ENCODE measurements at regions not wholly inside any gene's neighbourhood (a gene's known extent, or its start where the extent isn't known, plus 50 kb on each side); places are given as distances from the start of the nearest gene placed in this dataset.
"Not testable (repeated sequence)": the region's sequence is repeated elsewhere in the genome, so short reads cannot be mapped to it uniquely, and the experiment has no call there.

DNA sequence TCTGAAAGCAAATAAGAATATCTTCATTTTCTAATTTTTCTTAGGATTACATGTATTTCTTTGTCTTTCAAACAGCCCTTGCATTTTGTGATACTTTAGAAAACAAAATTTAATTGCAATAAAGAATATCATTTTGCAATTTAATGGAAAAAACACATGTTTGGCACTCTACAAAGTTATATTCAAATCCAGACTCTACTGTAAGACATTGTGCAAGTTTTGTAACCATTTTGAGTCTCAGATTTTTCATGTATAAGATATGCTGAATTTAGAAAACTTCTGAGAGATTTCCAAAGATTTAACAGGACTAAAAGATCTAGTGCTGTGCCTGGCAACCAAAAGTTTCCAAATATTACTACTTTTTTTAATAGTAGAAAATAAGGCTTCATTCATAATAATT, 187.1 kb upstream of the AGTR1 start:
- Histone ChIP-seq H3K9me3 (no peaks in the 10 kb centered on the region), H3K36me3 (no peaks in the 10 kb centered on the region), H3K4me1 (no peaks in the 10 kb centered on the region), H3K27ac (no peak overlapping the region), H3K27me3 (no peaks in the 10 kb centered on the region), H3K4me3 (no peak overlapping the region)
- TF ChIP-seq POLR2A (IDR thresholded peaks at IDR 0.05): no peak
- DNase-seq (ENCODE audit: low spot score in 2 of 2): no peak

DNA sequence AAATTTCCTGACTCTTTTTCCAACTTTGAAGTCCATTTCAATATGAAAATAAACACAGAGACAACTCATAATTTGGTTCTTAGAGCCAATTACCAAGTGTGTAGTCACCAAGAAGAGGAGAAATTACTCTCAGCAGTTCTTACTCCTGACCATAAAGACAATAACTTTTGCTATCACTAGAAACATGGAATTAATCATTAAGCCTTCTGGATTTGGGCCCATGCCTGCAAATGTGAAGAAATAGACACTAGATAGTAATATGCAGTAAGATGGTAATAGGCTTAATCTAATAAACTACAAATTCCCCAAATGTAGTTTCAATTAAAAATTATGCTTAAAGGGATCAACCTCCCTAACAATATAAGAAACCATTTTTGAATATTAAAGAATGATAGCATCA, 185.1 kb upstream of the AGTR1 start:
- Histone ChIP-seq H3K9me3 (no peaks in the 10 kb centered on the region), H3K27ac (no peak overlapping the region), H3K36me3 (no peaks in the 10 kb centered on the region), H3K27me3 (no peaks in the 10 kb centered on the region), H3K4me3 (no peak overlapping the region), H3K4me1 (no peaks in the 10 kb centered on the region)
- TF ChIP-seq EP300 (IDR thresholded peaks at IDR 0.05) (no peak), POLR2A (IDR thresholded peaks at IDR 0.05) (no peak)
- TF ChIP-seq, protein P1, sequence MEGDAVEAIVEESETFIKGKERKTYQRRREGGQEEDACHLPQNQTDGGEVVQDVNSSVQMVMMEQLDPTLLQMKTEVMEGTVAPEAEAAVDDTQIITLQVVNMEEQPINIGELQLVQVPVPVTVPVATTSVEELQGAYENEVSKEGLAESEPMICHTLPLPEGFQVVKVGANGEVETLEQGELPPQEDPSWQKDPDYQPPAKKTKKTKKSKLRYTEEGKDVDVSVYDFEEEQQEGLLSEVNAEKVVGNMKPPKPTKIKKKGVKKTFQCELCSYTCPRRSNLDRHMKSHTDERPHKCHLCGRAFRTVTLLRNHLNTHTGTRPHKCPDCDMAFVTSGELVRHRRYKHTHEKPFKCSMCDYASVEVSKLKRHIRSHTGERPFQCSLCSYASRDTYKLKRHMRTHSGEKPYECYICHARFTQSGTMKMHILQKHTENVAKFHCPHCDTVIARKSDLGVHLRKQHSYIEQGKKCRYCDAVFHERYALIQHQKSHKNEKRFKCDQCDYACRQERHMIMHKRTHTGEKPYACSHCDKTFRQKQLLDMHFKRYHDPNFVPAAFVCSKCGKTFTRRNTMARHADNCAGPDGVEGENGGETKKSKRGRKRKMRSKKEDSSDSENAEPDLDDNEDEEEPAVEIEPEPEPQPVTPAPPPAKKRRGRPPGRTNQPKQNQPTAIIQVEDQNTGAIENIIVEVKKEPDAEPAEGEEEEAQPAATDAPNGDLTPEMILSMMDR (IDR thresholded peaks at IDR 0.05): no peak
- DNase-seq (ENCODE audit: low spot score in 2 of 2): no peak

DNA sequence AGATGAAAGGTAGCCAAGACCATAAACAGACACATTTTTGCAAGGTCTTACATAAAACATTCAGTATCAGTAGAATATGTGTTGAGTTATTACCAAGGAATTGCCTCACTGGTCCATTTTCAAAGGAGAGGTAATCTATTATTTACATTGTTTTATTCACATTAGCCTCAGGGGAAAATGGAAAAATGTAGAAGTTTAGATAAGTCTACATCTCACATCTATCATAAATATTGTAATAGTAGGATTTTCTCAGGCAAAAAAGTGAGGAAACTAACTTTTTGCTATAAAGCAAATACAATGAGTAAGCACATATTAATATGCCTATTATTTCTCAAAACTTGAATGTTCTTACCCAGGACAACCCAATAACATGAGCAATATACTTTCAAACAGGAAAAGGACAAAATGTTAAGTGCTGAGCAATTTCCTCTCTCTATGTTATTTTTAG, 184.6 kb upstream of the AGTR1 start:
- H3K36me3 ChIP-seq: no peaks in the 10 kb centered on the region
- no peaks in the 10 kb centered on the region for H3K4me1 ChIP-seq
- H3K27ac ChIP-seq: no peak overlapping the region
- H3K27me3 ChIP-seq: no peaks in the 10 kb centered on the region
- TF ChIP-seq, protein P1 (IDR thresholded peaks at IDR 0.05): no peak
- TF ChIP-seq POLR2A (IDR thresholded peaks at IDR 0.05): no peak
- TF ChIP-seq EP300 (IDR thresholded peaks at IDR 0.05): no peak
- no peak for DNase-seq (ENCODE audit: low spot score in 2 of 2)
- H3K9me3 ChIP-seq: no peaks in the 10 kb centered on the region
- H3K4me3 ChIP-seq: no peak overlapping the region

DNA sequence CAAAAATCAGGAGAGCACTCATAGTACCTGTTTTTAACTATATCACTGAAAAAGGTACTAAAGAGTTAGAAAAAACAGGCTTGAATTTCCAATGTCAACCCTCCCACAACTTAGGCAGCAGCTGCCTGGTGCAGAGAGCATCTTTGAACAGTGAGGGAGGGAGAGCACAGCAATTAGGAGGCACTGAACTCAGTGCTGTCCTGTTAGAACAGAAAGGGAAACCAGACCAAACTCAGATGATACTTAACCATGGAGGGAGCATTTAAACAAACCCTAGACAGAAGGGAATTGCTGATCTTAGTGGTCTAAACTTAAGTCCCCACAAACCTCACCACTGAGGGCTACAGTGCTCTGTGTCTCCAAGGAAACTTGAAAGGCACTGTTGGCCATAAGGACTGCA, 179.2 kb upstream of the AGTR1 start:
- Histone ChIP-seq H3K36me3 (no peaks in the 10 kb centered on the region), H3K27ac (no peak overlapping the region), H3K9me3 (no peaks in the 10 kb centered on the region), H3K4me3 (no peak overlapping the region), H3K27me3 (no peaks in the 10 kb centered on the region), H3K4me1 (no peaks in the 10 kb centered on the region)
- TF ChIP-seq, protein P1 (IDR thresholded peaks at IDR 0.05): no peak
- TF ChIP-seq POLR2A (IDR thresholded peaks at IDR 0.05) (no peak), EP300 (IDR thresholded peaks at IDR 0.05) (no peak)
- DNase-seq (ENCODE audit: low spot score in 2 of 2): no peak

DNA sequence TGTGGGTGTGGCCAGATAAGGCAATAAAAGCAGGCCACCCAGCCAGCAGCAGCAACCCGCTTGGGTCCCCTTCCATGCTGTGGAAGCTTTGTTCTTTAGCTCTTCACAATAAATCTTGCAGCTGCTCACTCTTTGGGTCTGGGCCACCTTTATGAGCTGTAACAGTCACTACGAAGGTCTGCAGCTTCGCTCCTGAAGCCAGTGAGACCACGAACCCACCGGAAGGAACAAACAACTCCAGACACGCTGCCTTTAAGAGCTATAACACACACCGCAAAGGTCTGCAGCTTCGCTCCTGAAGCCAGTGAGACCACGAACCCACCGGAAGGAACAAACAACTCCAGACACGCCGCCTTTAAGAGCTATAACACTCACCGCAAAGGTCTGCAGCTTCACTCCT, 172.1 kb upstream of the AGTR1 start:
- not testable (repeated sequence) for H3K27me3 ChIP-seq; DNase-seq (ENCODE audit: low spot score in 2 of 2); H3K27ac ChIP-seq; H3K36me3 ChIP-seq; H3K9me3 ChIP-seq; H3K4me3 ChIP-seq
- peaks cover 0 to 14% (median 0%) of the 10 kb centered on the region in 4 donors for H3K4me1 ChIP-seq
- 78 to 84% methylated on average over 13 of the region's 13 CpGs for WGBS, 2 donors

DNA sequence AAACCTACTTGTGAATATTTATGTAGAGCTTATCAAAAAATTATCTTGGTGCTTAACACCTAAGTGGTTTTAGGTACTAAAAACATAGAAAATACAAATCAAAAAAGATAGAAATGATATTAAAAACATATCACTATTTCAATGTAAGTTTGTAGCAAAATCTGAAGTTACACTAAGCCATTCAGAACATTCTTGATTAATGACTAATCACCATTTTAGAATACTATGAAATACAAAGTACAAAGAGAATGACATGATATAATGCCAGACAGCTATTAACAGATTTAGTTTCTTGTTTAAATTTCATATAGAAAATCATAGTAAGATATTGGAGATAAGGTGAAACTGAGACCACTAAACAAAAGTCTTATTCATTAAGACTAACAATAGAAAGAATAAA, 169.7 kb upstream of the AGTR1 start:
- DNase-seq (ENCODE audit: low spot score in 2 of 2): no peak
- H3K9me3 ChIP-seq: peaks cover 0 to 5% (median 5%) of the 10 kb centered on the region in 4 donors
- no peaks in the 10 kb centered on the region for H3K27me3 ChIP-seq
- TF ChIP-seq, protein P1 (IDR thresholded peaks at IDR 0.05): no peak
- no peak for TF ChIP-seq POLR2A (IDR thresholded peaks at IDR 0.05)
- TF ChIP-seq EP300 (IDR thresholded peaks at IDR 0.05): no peak
- peaks cover 0 to 14% (median 0%) of the 10 kb centered on the region in 4 donors for H3K4me1 ChIP-seq
- no peaks in the 10 kb centered on the region for H3K36me3 ChIP-seq
- H3K27ac ChIP-seq: no peak overlapping the region
- no peak overlapping the region for H3K4me3 ChIP-seq
